Heart right ventricle (tissue), 16 donors: ENCODE measurements at regions not wholly inside any gene's neighbourhood (a gene's known extent, or its start where the extent isn't known, plus 50 kb on each side); places are given as distances from the start of the nearest gene placed in this dataset.
A peak's percentile ranks its signal among the peaks of the same experiment; 100 is the strongest.

Experiments
- ATAC-seq, 8 donors: fragments of 200-7000 bp; cut with Tn5 transposase; one replicate each; pipeline ENCODE4 v1.9.1; 2020; ENCODE audit warnings: mild to moderate bottlenecking in 8 of 8, moderate library complexity in 8 of 8, moderate number of reproducible peaks in 1 of 8
- DNase-seq, 2 donors: peaks; one replicate each; pipeline ENCODE4 v3.0.0-alpha.2; 2020
- H3K27ac ChIP-seq, 10 donors: fragments of 200-600 bp; sonication (generic) in 2 of 10; one replicate each; pipeline versions ENCODE4 v1.5.0 to v1.8.0; 2020 to 2022; ENCODE audit warnings: mild to moderate bottlenecking in 3 of 10
- H3K27me3 ChIP-seq, 7 donors: fragments of 200-600 bp; one replicate each; pipeline ENCODE4 v1.8.0; 2021 to 2022; ENCODE audit warnings: mild to moderate bottlenecking in 2 of 7
- H3K36me3 ChIP-seq, 9 donors: fragments of 200-600 bp; sonication (generic) in 1 of 9; one replicate each; pipeline versions ENCODE4 v1.5.0 to v1.8.0; 2020 to 2022; ENCODE audit warnings: mild to moderate bottlenecking in 2 of 9
- H3K4me1 ChIP-seq, 9 donors: fragments of 200-600 bp; sonication (generic) in 1 of 9; one replicate each; pipeline versions ENCODE4 v1.5.0 to v1.8.0; 2020 to 2022; ENCODE audit warnings: mild to moderate bottlenecking in 4 of 9
- H3K4me3 ChIP-seq, 10 donors: fragments of 200-600 bp; sonication (generic) in 2 of 10; one replicate each; pipeline versions ENCODE4 v1.5.0 to v1.8.0; 2020 to 2022; ENCODE audit warnings: mild to moderate bottlenecking in 7 of 10, moderate library complexity in 2 of 10
- H3K9me3 ChIP-seq, 11 donors: fragments of 200-600 bp in 10 of 11; sonication (generic) in 2 of 11; one replicate each; pipeline versions ENCODE4 v1.5.0 to v1.8.0; 2013 to 2022; ENCODE audit warnings: mild to moderate bottlenecking in 2 of 11, control low read depth in 1 of 11, moderate library complexity in 1 of 11
- WGBS, 2 donors: extraction: QIAGEN DNeasy Blood & Tissue Kit; methylation state at CpG; one replicate each; pipeline ENCODE4 v1.1.7; 2013; ENCODE audit warnings: inconsistent platforms in 1 of 2; 5-methylcytosine and 5-hydroxymethylcytosine counted together
- intact Hi-C, 10 donors: fragments of 100-400 bp; cut with DNase I; formaldehyde crosslinking; loops; one replicate each; pipeline versions ENCODE4 v1.11.1 to v1.14.2; 2022
- TF ChIP-seq, protein P1 (sequence below), 9 donors: fragments of 200-600 bp; sonication (generic) in 2 of 9; IDR thresholded peaks; one replicate each; pipeline versions ENCODE4 v1.5.0 to v1.8.0; 2021 to 2022; ENCODE audit warnings: antibody characterized with exemption in 9 of 9, mild to moderate bottlenecking in 5 of 9, moderate library complexity in 1 of 9
- donor health status: Arrhythmogenic right ventricular cardiomyopathy.
- donor health status: ischemic (EF 13 %, LVEDD 7.1; RV severe dilation, severe dysfunction).
- donor health status: healthy with polysubstance abuse.
- donor health status: DM: no; HTN: yes; CAD: no.
- donor health status: DM: no; HTN: no; CAD: no.
- donor health status: ischemic (EF 25% LVEDD 6.9; RV normal size, moderate dysfunction).
- donor health status: ischemic (EF 25% LVEDD 5.7; RV mildly dilated, moderate dysfunction).
- donor health status: healthy.
- donor health status: DM: yes; HTN: yes; CAD: no.
- donor health status: Ischemic cardiomyopathy.
- donor health status: ischemic (EF 35%, LVEDD 5.7; RV mildly dilated, moderate dysfunction).
- donor health status: nonischemic (EF 11% LVEDD 7.7; RV severe dilation, severe dysfunction).
- donor health status: DM: yes; HTN: yes; CAD: no.
- donor health status: PGD.
- donor health status: ischemic (EF 29% LVEDD 5.4; RV normal size, mild dysfunction).
- donor health status: nonischemic (EF 23%, LVEDD 6.1; RV moderate dilation, normal function).

DNA sequence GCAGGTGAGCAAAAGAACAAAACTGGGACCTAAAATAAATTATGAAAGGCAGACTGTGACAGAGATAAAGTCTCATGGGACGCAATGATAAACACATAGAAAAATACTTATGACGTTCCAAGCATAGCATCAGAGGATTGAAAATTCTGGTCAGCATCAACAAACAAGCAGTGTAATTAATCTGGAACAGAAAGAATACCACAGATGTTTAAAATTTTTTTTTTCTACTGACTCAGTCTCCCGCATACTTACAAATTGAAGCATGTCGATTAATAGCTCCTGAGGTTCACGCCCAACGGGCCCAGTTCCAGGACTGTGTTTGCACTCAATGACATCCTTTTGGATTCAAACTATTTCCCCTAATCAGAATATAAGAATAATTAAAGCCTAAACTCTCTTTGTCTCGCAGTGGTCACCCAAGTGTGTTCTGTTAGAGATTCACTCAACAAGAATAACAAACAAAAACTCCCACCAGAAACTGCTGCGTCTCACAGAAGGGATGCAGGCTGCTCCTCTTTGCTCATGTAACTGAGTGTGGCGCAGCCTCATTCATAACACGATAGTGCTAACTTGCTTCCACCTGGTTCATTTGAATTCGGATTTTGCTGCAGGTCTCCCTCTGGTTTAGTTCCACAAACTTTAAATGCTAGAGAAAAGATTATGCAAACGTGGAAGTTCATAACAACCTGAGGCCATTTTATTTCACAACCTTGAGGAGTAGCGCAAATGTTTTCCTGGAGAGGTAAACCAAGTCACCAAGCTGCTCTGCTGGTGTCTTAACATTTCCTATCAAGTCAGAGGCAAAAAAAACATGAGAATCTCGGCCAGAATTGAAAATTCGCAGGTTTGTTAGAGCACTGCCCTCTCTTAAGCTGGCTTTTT is 69.0 kb upstream of the CITED2 start:
- H3K9me3 ChIP-seq = no peaks in the 10 kb centered on the region
- H3K4me1 ChIP-seq = peaks cover 0 to 25% (median 0%) of the 10 kb centered on the region in 9 donors
- ATAC-seq (no peak), DNase-seq (no peak)
- intact Hi-C loops = no loop called here
- no peak overlapping the region for H3K27ac ChIP-seq
- no peaks in the 10 kb centered on the region for H3K27me3 ChIP-seq
- TF ChIP-seq, protein P1, sequence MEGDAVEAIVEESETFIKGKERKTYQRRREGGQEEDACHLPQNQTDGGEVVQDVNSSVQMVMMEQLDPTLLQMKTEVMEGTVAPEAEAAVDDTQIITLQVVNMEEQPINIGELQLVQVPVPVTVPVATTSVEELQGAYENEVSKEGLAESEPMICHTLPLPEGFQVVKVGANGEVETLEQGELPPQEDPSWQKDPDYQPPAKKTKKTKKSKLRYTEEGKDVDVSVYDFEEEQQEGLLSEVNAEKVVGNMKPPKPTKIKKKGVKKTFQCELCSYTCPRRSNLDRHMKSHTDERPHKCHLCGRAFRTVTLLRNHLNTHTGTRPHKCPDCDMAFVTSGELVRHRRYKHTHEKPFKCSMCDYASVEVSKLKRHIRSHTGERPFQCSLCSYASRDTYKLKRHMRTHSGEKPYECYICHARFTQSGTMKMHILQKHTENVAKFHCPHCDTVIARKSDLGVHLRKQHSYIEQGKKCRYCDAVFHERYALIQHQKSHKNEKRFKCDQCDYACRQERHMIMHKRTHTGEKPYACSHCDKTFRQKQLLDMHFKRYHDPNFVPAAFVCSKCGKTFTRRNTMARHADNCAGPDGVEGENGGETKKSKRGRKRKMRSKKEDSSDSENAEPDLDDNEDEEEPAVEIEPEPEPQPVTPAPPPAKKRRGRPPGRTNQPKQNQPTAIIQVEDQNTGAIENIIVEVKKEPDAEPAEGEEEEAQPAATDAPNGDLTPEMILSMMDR (IDR thresholded peaks at IDR 0.05) = no peak
- H3K4me3 ChIP-seq = no peak overlapping the region
- H3K36me3 ChIP-seq = no peaks in the 10 kb centered on the region
- 72 to 76% methylated on average over 15 of the region's 15 CpGs for WGBS, 2 donors

DNA sequence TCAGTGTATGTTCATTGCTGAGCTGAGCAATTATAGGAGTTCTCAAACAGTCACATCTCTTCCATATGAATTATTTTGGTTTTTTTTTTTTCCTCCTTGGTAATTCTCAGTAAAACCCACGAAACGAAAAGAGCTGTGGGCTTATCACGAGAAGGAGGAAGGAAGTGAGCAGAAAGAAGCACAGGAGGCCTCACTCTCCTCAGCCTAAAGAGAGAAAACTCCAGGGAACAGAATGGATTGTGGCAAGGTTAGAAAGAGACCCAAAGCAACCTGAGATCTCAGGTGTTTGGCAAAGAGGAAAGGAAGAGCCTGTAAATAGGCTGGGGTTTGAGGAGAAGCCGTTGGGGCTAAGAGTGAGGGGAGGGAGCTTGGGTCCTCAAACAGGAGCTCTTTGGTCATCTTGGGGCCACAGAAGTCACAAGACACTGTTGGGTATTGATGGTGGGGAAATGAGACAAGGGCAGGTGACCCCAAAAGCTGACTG is 67.8 kb upstream of the CITED2 start:
- intact Hi-C loops = no loop called here

DNA sequence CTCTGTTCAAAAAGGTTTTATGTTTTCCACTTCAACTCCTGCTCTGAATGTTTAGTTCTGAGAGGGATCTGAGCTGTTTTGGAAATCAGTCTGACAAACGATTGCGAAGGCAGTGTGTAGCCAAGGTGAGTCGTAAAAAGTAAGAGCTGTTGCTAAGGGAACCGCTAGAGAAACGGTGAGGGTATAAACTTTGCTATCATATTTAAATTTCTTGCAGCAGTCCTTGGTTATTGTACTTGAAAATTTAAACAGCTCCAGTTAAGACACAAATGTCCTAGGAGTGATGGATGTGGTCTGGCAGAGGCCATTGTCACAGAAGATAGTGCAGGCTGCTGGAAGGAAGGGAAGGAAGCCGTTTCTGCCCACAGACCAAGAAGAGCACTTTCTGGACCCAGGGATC is 64.9 kb upstream of the CITED2 start:
- no peak overlapping the region for H3K4me3 ChIP-seq
- no peak overlapping the region for H3K27ac ChIP-seq
- H3K36me3 ChIP-seq = no peaks in the 10 kb centered on the region
- no peak for DNase-seq
- TF ChIP-seq, protein P1 (IDR thresholded peaks at IDR 0.05) = no peak
- H3K27me3 ChIP-seq = no peaks in the 10 kb centered on the region
- intact Hi-C loops = no loop called here
- no peak for ATAC-seq
- no peaks in the 10 kb centered on the region for H3K9me3 ChIP-seq
- WGBS, 2 donors = 77 to 85% methylated on average over 6 of the region's 6 CpGs
- peaks cover 0 to 10% (median 0%) of the 10 kb centered on the region in 9 donors for H3K4me1 ChIP-seq

More for the DNA sequence above, 67.8 kb upstream of the CITED2 start:
- Histone ChIP-seq H3K27ac (peak overlapping the region in 1 of 10 donors; percentile 29), H3K27me3 (no peaks in the 10 kb centered on the region), H3K36me3 (no peaks in the 10 kb centered on the region), H3K9me3 (no peaks in the 10 kb centered on the region), H3K4me1 (peaks cover 0 to 16% (median 0%) of the 10 kb centered on the region in 9 donors), H3K4me3 (no peak overlapping the region)
- ATAC-seq (no peak), DNase-seq (no peak)
- TF ChIP-seq, protein P1 (IDR thresholded peaks at IDR 0.05) = no peak
- 64 to 67% methylated on average over 4 of the region's 4 CpGs for WGBS, 2 donors

DNA sequence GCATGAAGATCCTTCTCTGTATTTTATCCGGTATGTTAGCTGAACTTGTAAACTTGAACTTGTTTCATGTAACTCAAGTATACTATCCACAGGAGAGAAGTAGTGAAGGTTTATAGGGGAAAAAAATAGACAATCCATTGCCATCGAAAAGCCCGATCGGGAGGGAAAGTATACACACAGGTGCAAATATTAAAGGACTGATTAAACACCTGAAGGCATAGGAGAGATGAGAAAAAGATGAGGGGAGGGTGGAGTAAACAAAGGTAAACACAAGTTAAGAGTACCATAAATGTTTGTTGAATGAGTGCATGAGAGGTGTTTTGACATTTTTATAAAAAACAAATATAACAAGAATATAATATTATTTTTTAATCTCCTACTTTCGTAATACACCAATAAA is 64.3 kb upstream of the CITED2 start:
- Histone ChIP-seq H3K27ac (no peak overlapping the region), H3K4me3 (no peak overlapping the region), H3K27me3 (no peaks in the 10 kb centered on the region), H3K9me3 (no peaks in the 10 kb centered on the region), H3K4me1 (peaks cover 0 to 10% (median 0%) of the 10 kb centered on the region in 9 donors), H3K36me3 (no peaks in the 10 kb centered on the region)
- intact Hi-C loops = no loop called here
- DNase-seq (no peak), ATAC-seq (no peak)
- WGBS, 2 donors = 97 to 98% methylated on average over 5 of the region's 5 CpGs
- TF ChIP-seq, protein P1 (IDR thresholded peaks at IDR 0.05) = no peak
